ENCODE measurements at regions not wholly inside any gene's neighbourhood (a gene's known extent, or its start where the extent isn't known, plus 50 kb on each side); places are given as distances from the start of the nearest gene placed in this dataset.

DNA sequence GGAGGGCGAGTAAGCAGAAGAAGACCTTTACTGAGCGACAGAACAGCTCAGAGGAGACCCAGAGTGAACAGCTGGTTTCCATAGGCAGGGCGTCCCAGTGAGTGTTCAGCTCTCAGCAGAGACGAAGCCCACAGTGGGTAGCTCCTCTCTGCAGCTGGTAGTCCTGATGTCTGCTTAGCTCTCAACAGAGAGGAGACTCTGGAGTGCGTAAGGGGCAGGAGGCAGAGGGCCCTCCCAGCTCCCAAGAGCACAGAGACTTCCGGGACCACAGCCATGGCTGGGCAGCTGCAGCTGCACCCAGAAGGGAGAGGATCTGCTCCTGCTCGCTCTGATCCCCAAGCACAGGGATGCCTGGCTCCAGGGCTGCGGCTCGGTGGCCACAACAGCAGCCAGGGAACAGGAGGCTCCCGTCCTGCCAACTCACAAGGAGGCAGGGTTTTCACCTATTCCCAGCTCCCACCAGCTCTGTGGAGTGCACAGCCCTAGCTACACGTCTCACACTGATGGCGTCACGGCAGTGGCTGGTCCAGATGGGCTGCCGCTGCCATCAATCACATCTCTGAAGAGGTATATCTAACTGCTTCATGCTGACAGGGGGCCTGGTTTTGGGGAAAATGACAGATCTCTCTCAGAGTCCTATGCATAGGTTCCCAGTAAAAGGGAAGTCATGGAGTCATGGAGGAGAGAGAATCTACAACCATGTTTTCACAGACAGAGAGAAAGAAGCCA lies 2660.1 kb upstream of the PCDH20 start:
- ChIA-PET CTCF (no interaction called here), POLR2A (no interaction called here)
- peaks cover 19% of the 10 kb centered on the region for H3K9me3 ChIP-seq (ENCODE audit: control insufficient read depth, insufficient read depth, low read length)
- TF ChIP-seq, protein P1, sequence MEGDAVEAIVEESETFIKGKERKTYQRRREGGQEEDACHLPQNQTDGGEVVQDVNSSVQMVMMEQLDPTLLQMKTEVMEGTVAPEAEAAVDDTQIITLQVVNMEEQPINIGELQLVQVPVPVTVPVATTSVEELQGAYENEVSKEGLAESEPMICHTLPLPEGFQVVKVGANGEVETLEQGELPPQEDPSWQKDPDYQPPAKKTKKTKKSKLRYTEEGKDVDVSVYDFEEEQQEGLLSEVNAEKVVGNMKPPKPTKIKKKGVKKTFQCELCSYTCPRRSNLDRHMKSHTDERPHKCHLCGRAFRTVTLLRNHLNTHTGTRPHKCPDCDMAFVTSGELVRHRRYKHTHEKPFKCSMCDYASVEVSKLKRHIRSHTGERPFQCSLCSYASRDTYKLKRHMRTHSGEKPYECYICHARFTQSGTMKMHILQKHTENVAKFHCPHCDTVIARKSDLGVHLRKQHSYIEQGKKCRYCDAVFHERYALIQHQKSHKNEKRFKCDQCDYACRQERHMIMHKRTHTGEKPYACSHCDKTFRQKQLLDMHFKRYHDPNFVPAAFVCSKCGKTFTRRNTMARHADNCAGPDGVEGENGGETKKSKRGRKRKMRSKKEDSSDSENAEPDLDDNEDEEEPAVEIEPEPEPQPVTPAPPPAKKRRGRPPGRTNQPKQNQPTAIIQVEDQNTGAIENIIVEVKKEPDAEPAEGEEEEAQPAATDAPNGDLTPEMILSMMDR (IDR thresholded peaks at IDR 0.05; ENCODE audit: low read depth, low read length) = no peak
- H3K27me3 ChIP-seq (ENCODE audit: control insufficient read depth, insufficient read depth, low read length) = no peaks in the 10 kb centered on the region
- H3K4me3 ChIP-seq (ENCODE audit: low read depth, low read length) = no peak overlapping the region
- H3K27ac ChIP-seq (ENCODE audit: low read depth, low read length) = no peak overlapping the region
- DNase-seq (ENCODE audit: low read depth, low spot score) = no peak

DNA sequence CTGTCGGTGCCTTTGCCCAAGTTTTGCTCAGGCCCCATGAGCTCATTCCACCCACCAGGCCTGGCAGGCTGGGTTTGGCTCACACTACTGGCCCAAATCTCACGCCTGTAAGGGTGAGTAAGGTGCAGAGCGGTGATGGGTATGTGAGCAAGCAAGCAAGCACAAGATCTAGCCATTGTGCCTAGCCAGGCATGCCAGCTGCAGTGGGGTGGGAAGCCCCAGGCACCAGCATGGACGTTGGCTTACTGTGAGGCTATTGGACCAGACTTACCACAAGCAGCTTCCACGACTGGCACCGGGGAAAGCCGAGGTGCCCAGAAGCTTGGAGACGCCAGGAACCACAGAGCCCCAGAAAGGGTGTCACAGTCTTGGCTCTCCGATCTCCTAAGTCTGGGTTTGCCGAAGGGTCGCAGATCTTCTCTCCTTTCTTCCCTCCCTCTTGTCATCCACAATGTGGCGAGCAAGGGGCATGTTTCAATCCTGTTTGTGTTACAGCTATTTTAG lies 2659.4 kb upstream of the PCDH20 start:
- Histone ChIP-seq H3K9me3 (ENCODE audit: control insufficient read depth, insufficient read depth, low read length) (peaks cover 19% of the 10 kb centered on the region), H3K27me3 (ENCODE audit: control insufficient read depth, insufficient read depth, low read length) (no peaks in the 10 kb centered on the region), H3K27ac (ENCODE audit: low read depth, low read length) (no peak overlapping the region), H3K4me3 (ENCODE audit: low read depth, low read length) (no peak overlapping the region)
- TF ChIP-seq, protein P1 (IDR thresholded peaks at IDR 0.05; ENCODE audit: low read depth, low read length) = no peak
- ChIA-PET CTCF (no interaction called here), POLR2A (no interaction called here)
- DNase-seq (ENCODE audit: low read depth, low spot score) = no peak

DNA sequence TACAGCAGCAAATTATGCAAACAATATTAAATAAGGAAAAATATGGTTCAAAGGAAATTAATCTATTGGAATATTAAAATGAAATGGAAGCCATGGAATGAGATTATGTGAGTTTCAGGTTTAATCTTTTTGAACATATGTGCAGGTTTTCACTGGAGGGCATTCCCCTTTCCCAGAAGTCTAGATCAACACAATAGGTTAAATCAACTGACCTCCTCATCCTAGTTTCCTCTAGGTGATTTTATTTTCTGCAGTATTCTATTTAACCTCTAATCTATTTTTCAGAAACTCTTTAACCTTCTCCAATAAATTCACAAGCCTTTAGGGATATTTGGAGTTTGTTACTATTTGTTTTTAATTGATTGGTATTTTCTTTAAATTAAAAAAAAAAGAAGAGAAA lies 2657.6 kb upstream of the PCDH20 start:
- Histone ChIP-seq H3K27me3 (ENCODE audit: control insufficient read depth, insufficient read depth, low read length) (no peaks in the 10 kb centered on the region), H3K27ac (ENCODE audit: low read depth, low read length) (no peak overlapping the region), H3K4me3 (ENCODE audit: low read depth, low read length) (no peak overlapping the region), H3K9me3 (ENCODE audit: control insufficient read depth, insufficient read depth, low read length) (peaks cover 14% of the 10 kb centered on the region)
- no peak for DNase-seq (ENCODE audit: low read depth, low spot score)
- TF ChIP-seq, protein P1 (IDR thresholded peaks at IDR 0.05; ENCODE audit: low read depth, low read length) = no peak
- POLR2A ChIA-PET = no interaction called here
- CTCF ChIA-PET = no interaction called here

DNA sequence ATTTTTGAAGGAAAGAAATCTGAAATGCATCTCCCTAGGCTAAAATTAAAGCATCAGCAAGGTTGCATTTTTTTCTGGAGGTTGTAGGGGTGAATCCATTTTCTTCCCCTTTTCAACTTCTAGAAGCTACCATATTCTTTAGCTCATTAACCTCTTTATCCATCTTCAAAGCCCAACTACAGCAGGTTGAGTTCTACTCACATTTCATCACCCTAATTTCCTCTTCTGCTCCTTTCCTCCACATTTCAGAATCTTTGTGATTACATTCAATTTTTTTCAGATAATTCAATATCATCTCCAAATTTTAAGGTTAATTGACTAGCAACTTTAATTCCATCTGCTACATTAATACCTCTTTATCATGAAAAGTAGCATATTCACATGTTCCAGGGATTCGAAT lies 2655.7 kb upstream of the PCDH20 start:
- Histone ChIP-seq H3K9me3 (ENCODE audit: control insufficient read depth, insufficient read depth, low read length) (no peaks in the 10 kb centered on the region; the same call in 1 of the 2 replicates), H3K27me3 (ENCODE audit: control insufficient read depth, insufficient read depth, low read length) (no peaks in the 10 kb centered on the region), H3K4me3 (ENCODE audit: low read depth, low read length) (no peak overlapping the region), H3K27ac (ENCODE audit: low read depth, low read length) (no peak overlapping the region)
- POLR2A ChIA-PET = no interaction called here
- TF ChIP-seq, protein P1 (IDR thresholded peaks at IDR 0.05; ENCODE audit: low read depth, low read length) = no peak
- CTCF ChIA-PET = no interaction called here
- DNase-seq (ENCODE audit: low read depth, low spot score) = no peak

DNA sequence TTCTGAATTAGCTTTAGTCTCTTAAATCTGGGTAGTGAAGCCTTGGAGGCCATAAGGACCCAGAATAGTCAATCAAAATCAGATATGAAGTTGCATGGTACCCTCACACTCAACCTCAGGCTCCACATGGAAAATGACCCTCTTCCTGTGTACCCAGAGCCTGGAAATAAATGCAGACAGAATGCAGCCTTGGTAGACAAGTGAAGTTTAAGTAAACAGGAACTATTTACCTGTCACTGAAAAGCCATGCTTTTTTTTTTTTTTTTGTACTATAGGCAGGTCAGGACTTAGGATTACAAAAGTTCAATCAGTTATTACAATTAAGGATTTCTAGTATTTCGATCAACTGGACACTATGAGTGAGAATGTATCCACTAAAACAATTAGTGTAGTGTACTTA lies 2654.2 kb upstream of the PCDH20 start:
- ChIA-PET POLR2A (no interaction called here), CTCF (no interaction called here)
- Histone ChIP-seq H3K4me3 (ENCODE audit: low read depth, low read length) (no peak overlapping the region), H3K27ac (ENCODE audit: low read depth, low read length) (no peak overlapping the region), H3K27me3 (ENCODE audit: control insufficient read depth, insufficient read depth, low read length) (no peaks in the 10 kb centered on the region), H3K9me3 (ENCODE audit: control insufficient read depth, insufficient read depth, low read length) (no peaks in the 10 kb centered on the region; the same call in 1 of the 2 replicates)
- no peak for DNase-seq (ENCODE audit: low read depth, low spot score)
- TF ChIP-seq, protein P1 (IDR thresholded peaks at IDR 0.05; ENCODE audit: low read depth, low read length) = no peak

Data from AG04450 (cell line).